Pons (tissue), 1 donor: ENCODE measurements at regions not wholly inside any gene's neighbourhood (a gene's known extent, or its start where the extent isn't known, plus 50 kb on each side); places are given as distances from the start of the nearest gene placed in this dataset.

Experiments
- DNase-seq: peaks from one replicate; pipeline ENCODE4 v3.0.0-alpha.2; 2016; ENCODE audit warnings: low spot score

DNA sequence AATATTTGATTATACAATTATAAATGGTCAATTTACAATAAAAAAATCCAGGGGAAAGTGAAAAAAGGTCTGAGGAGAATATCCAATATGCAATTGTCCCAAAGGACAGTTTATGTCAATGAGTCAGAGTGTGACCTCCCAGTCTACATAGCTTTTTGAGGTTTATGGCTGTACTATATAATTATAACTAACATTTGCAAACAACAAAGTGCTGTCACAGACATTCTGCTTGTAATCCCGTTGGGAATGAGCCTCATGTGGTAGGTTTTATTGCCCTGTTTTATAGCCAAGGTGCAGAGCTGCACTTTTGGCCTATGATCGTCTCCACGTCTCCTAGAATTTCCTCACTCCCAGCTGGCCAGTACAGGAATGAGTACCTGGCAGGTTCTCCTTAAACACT is 103.8 kb downstream of the ADSS2 start:
- DNase-seq, result no peak

DNA sequence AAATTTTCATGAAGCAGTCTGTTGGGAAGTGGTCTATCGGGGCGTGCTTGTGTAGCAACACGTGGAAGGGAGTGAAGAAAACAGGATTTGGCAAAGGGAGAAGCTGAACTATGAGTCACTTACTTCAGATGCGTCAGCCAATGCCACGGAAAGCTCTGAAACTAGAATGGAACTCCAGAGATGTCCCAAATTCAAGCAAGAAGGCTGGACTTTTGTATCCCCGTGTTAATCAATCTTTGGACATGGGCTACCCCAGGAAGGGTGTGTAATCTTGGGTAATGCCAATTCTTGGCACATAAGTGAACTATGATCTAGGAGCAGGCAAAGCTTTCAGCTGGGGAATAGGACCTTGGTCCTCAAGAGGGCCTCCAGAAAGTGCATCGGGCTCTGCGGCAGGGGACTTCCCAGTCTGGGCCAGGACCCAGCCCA is 102.6 kb downstream of the ADSS2 start:
- DNase-seq, result no peak

DNA sequence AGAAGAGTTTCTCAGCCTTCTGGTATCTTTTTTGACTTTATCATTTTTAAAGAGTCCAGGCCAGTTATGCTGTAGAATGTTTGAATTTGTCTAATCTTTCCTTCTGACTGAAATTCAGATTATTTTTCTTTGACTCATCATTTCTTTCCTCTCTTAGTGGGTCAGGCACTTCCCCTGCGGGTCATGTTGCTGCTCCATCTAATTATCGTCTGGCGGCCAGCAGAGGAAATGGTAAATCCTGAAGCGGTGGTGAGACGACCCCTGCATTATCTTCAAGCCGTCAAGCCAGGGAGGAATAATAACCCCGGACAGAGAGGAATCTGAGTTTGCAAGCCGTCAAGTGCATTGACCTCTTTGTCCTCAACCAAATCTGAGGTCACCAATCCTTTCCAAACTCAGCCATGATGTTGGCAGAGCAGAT is 102.1 kb downstream of the ADSS2 start:
- no peak for DNase-seq

DNA sequence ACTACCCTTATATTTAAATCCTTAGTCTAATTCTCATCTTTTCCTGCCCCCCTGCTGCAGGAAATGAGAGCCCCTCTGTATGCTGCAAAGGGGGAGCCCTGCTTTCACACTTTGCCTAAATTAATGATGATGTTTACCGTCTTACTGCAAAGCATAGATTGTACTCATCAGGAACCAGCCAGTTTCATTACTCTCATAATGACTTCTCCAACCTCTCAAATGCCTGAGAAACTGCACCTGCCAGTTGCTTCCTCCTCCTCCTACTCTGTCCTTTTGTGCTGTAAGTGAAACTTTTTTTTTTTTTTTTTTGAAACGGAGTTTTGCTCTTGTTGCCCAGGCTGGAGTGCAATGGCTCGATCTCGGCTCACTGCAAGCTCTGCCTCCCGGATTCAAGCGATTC is 101.7 kb downstream of the ADSS2 start:
- DNase-seq, result no peak

DNA sequence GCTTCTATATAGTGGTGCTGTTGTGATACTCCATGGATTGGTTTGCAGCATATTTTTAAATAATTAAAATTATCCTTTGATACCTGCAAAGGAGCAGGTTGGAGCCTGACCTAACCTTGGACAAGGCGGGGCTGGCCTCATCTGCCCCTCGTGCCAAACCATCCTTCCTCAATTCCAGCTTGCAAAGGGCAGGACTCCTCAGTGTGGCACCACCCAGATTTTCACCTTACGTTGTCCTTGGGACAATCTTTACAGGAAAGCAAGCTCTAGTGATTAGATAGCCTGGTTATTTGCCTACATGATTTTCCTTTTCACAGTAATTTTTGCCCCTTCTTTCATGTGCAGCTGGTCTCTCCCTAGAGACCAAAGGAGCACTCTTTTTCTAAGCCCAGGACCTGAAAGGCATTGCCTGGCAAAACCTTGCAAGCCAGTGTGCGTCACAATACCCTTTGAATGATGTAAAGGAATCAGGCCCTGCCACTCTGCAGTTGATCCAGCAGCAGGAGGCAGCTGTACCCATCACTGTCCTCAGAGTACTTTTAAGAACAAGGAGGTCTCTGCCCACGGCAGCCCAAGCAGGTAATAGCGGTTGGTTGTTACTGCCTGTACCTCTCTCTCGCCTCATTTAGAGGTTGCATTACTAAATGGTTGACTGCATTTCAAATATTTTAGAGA is 99.4 kb downstream of the ADSS2 start:
- no peak for DNase-seq

DNA sequence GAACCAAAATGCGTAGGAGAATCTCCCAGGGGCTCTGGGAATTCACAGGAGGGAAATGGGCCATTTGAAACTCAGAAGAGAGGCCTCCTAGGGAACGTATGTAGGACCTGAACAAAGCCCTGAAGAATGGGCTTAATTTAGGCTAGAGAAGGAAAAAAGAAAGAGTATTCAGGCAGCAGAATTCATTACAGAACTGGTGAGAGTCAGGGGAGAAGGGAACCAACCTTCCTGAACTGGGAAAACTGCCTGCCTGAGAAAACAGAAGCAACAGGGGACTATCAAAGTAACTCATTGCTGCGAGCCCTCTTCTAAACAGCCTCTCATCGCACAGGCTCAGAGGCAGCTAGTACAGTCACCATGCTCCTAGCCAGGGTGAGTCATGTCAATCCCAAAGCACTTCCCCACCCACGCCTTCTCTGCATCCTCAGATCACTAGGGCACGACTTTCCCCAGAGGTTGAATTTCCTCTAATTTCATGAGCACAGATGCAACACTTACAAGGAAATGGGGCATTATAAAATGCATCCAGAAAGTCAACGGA is 98.1 kb downstream of the ADSS2 start:
- DNase-seq, result no peak

DNA sequence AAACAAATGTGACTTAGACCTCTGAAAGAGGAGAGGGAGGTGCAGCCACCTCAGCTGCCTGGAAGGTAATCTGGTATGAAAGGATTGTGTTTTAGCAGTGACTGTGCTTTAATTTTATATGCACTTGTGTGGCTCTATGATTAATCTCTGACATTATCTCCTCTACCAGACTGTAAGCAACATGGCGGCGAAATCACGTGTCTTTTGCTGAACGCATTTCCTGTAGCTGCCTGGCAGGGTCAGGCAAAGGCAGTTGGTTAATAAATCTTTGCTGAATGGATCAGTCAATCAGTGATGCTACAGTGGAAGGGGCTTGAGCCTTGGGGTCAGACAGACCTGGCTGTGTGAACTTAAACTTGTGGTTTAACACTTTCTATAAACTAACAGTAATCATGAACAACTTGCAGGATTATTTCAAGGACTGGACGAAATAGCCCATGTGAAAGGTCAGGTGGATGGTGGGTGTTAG is 96.9 kb downstream of the ADSS2 start:
- no peak for DNase-seq

DNA sequence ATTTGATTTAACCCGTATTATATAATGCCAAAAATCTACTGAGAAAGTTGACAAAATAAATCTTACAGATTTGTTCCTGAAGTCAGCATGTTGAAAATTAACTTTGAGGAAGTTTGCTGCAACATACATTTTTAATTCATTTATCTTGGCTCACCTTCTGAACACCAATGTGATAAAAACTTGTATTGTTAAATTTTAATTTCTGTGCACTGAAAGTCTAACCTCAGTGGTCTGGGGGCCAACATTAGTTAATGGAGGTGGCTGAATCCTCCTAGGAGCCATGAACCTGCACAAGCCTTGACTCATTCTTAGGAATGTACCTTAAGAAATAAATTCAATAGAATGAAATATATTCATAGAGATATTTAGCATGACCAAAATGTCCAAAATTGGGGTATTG is 95.3 kb downstream of the ADSS2 start:
- DNase-seq, result no peak
